ENCODE measurements at regions not wholly inside any gene's neighbourhood (a gene's known extent, or its start where the extent isn't known, plus 50 kb on each side); places are given as distances from the start of the nearest gene placed in this dataset.

GRCh38 chr1:87437663-87438295 lies 109.1 kb downstream of the LMO4 start:
- no peaks in the 10 kb centered on the region for H3K36me3 ChIP-seq (ENCODE audit: control insufficient read depth, insufficient read depth, low read length)
- H3K4me1 ChIP-seq (ENCODE audit: control insufficient read depth, insufficient read depth, low read length, poor library complexity, severe bottlenecking): peaks cover 11% of the 10 kb centered on the region
- no peaks in the 10 kb centered on the region for H3K9me3 ChIP-seq (ENCODE audit: control insufficient read depth, low read length)
- WGBS, 2 experiments (ENCODE audit: insufficient coverage in 2 of 2): 83 to 100% methylated on average over 1 of the region's 3 CpGs
- no peak overlapping the region for H3K27ac ChIP-seq (ENCODE audit: low read depth, low read length, severe bottlenecking)
- H3K4me3 ChIP-seq (ENCODE audit: extremely low read depth, insufficient read depth, low read length, poor library complexity, severe bottlenecking): no peak overlapping the region

DNA sequence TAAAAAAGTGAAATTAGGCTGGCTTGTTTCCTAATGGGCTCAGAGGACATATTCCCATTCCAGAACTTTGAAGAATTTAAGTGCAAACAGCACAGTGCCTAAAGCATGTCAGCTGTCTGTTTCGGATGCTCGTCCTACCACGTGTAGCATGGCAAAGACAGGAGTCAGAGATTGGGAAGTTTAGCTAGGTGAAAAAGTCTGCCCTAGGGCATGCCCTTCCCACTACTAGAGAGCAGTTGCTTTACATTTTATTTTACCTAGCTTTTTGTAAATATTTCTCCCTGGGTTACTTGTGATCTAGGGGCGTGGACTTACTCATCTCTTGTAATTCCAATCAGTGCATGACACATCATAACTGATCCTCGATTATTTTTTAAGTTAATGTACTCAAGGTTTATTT lies 111.1 kb downstream of the LMO4 start:
- Histone ChIP-seq H3K27ac (ENCODE audit: low read depth, low read length, severe bottlenecking) (no peak overlapping the region), H3K36me3 (ENCODE audit: control insufficient read depth, insufficient read depth, low read length) (no peaks in the 10 kb centered on the region), H3K9me3 (ENCODE audit: control insufficient read depth, low read length) (peaks cover 7% of the 10 kb centered on the region), H3K4me3 (ENCODE audit: extremely low read depth, insufficient read depth, low read length, poor library complexity, severe bottlenecking) (no peak overlapping the region), H3K4me1 (ENCODE audit: control insufficient read depth, insufficient read depth, low read length, poor library complexity, severe bottlenecking) (peaks cover 11% of the 10 kb centered on the region)
- no CpG with 5 or more reads among the region's 5 CpGs for WGBS, 2 experiments (ENCODE audit: insufficient coverage in 2 of 2)

GRCh38 chr1:87449348-87449963 lies 120.8 kb downstream of the LMO4 start:
- no peaks in the 10 kb centered on the region for H3K36me3 ChIP-seq (ENCODE audit: control insufficient read depth, insufficient read depth, low read length)
- no peak overlapping the region for H3K27ac ChIP-seq (ENCODE audit: low read depth, low read length, severe bottlenecking)
- no peaks in the 10 kb centered on the region for H3K4me1 ChIP-seq (ENCODE audit: control insufficient read depth, insufficient read depth, low read length, poor library complexity, severe bottlenecking)
- WGBS, 2 experiments (ENCODE audit: insufficient coverage in 2 of 2): 92% methylated on average over 4 to 6 of the region's 7 CpGs
- H3K4me3 ChIP-seq (ENCODE audit: extremely low read depth, insufficient read depth, low read length, poor library complexity, severe bottlenecking): no peak overlapping the region
- H3K9me3 ChIP-seq (ENCODE audit: control insufficient read depth, low read length): no peaks in the 10 kb centered on the region

GRCh38 chr1:87450136-87450535 lies 121.5 kb downstream of the LMO4 start:
- Histone ChIP-seq H3K36me3 (ENCODE audit: control insufficient read depth, insufficient read depth, low read length) (no peaks in the 10 kb centered on the region), H3K4me3 (ENCODE audit: extremely low read depth, insufficient read depth, low read length, poor library complexity, severe bottlenecking) (no peak overlapping the region), H3K4me1 (ENCODE audit: control insufficient read depth, insufficient read depth, low read length, poor library complexity, severe bottlenecking) (no peaks in the 10 kb centered on the region), H3K9me3 (ENCODE audit: control insufficient read depth, low read length) (no peaks in the 10 kb centered on the region), H3K27ac (ENCODE audit: low read depth, low read length, severe bottlenecking) (no peak overlapping the region)
- WGBS, 2 experiments (ENCODE audit: insufficient coverage in 2 of 2): 94 to 100% methylated on average over 1 to 3 of the region's 5 CpGs

DNA sequence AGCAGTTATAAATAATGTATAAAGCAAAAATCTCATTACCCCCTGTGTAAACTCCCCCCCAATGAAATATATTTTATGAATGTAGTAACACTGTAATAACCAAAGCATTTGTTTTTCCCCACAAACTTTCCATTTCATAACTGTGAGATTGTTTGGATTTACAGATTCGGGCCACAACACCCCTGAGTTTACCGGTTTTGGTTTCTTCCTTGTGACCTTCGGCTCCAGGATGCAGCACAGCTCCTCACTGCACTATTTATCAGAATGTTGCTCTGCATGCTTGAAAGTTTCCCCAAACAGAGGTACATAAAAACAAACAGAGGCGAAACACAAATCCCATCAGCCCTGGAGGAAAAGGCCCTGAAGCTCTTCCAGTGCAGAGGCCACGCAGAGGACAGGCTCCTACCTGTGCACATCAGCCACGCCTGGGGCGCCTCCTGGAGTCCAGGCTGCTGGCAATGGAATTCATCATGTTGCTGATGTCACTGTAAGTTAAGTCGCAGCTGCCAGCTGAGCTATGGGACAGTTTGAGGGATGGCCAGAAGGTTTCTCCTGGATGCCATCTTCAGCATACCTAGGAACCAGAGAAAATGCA lies 122.0 kb downstream of the LMO4 start:
- Histone ChIP-seq H3K4me3 (ENCODE audit: extremely low read depth, insufficient read depth, low read length, poor library complexity, severe bottlenecking) (no peak overlapping the region), H3K36me3 (ENCODE audit: control insufficient read depth, insufficient read depth, low read length) (no peaks in the 10 kb centered on the region)
- WGBS, 2 experiments (ENCODE audit: insufficient coverage in 2 of 2): 89 to 93% methylated on average over 5 to 6 of the region's 8 CpGs

DNA sequence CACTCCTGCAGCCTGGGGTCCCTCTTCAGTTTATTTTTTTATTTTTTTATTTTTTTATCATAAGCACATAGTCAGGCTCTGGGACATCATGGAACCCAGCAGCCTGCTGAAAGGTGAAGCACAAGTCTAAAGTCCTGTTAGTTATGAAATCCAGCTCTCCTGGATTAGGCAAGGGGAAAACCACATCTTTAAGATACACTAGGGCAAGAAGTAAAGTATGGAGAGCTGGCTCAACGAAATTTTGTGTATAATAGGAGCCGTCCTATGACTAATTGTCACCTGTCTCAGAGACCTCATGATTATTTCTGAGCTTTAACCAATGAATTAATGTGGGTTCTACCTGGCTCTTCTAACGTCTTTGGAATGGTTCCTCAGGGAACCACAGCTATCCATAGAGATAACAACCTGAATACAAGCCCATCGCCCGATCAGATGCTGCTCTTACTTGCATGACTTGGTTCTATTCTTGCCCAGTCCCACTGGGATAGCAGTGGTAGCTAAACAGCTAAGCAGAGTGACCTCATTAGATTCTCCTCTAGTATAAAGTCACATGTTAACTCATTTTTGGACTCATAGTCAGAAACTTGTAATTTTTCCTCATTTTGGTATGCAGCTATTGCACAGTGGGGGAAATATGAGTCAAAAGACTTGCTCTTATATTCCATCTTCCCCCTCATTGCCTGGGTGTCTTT lies 122.7 kb downstream of the LMO4 start:
- no peaks in the 10 kb centered on the region for H3K36me3 ChIP-seq (ENCODE audit: control insufficient read depth, insufficient read depth, low read length)
- 91 to 100% methylated on average over 3 to 4 of the region's 5 CpGs for WGBS, 2 experiments (ENCODE audit: insufficient coverage in 2 of 2)

More for the DNA sequence above, 122.0 kb downstream of the LMO4 start:
- no peaks in the 10 kb centered on the region for H3K9me3 ChIP-seq (ENCODE audit: control insufficient read depth, low read length)
- H3K27ac ChIP-seq (ENCODE audit: low read depth, low read length, severe bottlenecking): no peak overlapping the region
- no peaks in the 10 kb centered on the region for H3K4me1 ChIP-seq (ENCODE audit: control insufficient read depth, insufficient read depth, low read length, poor library complexity, severe bottlenecking)

DNA sequence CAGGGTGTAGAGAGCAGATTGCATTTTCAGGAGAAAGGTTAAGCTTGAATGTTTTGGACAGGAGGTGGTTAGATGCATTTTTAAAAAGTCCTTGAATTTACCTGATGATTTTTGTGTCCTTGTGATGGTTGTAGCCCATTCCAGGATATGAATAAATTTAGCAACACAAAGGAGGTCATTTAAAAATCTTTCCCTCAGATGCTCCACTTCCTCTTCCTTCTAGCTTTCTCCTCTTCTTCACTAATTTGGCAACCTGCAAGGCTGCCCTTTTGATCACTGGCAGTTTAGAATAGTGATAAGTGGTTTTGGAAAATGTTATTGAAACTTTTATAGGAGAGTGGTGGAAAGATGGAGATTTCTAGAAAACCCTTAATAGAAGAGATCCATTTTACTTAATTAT lies 124.0 kb downstream of the LMO4 start:
- Histone ChIP-seq H3K4me1 (ENCODE audit: control insufficient read depth, insufficient read depth, low read length, poor library complexity, severe bottlenecking) (no peaks in the 10 kb centered on the region), H3K36me3 (ENCODE audit: control insufficient read depth, insufficient read depth, low read length) (no peaks in the 10 kb centered on the region), H3K9me3 (ENCODE audit: control insufficient read depth, low read length) (no peaks in the 10 kb centered on the region), H3K4me3 (ENCODE audit: extremely low read depth, insufficient read depth, low read length, poor library complexity, severe bottlenecking) (no peak overlapping the region), H3K27ac (ENCODE audit: low read depth, low read length, severe bottlenecking) (no peak overlapping the region)

More for the DNA sequence above, 122.7 kb downstream of the LMO4 start:
- Histone ChIP-seq H3K4me3 (ENCODE audit: extremely low read depth, insufficient read depth, low read length, poor library complexity, severe bottlenecking) (no peak overlapping the region), H3K9me3 (ENCODE audit: control insufficient read depth, low read length) (no peaks in the 10 kb centered on the region), H3K4me1 (ENCODE audit: control insufficient read depth, insufficient read depth, low read length, poor library complexity, severe bottlenecking) (no peaks in the 10 kb centered on the region), H3K27ac (ENCODE audit: low read depth, low read length, severe bottlenecking) (no peak overlapping the region)

DNA sequence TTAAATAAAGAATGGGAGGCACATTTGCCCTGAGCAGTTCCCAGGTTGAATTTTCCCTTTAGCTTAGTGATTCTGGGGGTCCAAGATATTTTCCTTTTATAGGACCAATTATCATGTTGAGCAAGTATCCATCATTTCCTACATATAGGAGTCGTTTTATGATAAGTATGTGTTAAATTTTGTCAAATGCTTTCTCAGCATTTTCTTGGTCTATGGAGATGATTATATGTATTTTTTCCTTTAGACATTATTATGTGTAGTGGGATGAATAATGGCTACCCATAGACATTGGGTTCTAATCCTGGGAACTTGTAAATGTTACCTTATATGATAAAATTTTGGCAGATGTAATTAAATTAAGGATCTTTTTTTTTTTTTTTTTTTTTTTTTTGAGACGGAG lies 128.7 kb downstream of the LMO4 start:
- Histone ChIP-seq H3K9me3 (ENCODE audit: control insufficient read depth, low read length) (no peaks in the 10 kb centered on the region), H3K4me3 (ENCODE audit: extremely low read depth, insufficient read depth, low read length, poor library complexity, severe bottlenecking) (no peak overlapping the region), H3K27ac (ENCODE audit: low read depth, low read length, severe bottlenecking) (no peak overlapping the region), H3K36me3 (ENCODE audit: control insufficient read depth, insufficient read depth, low read length) (no peaks in the 10 kb centered on the region), H3K4me1 (ENCODE audit: control insufficient read depth, insufficient read depth, low read length, poor library complexity, severe bottlenecking) (no peaks in the 10 kb centered on the region)
- no CpG with 5 or more reads among the region's 2 CpGs for WGBS, 2 experiments (ENCODE audit: insufficient coverage in 2 of 2)

- WGBS, 2 experiments (ENCODE audit: insufficient coverage in 2 of 2): no CpG with 5 or more reads among the region's 1 CpG
- no peaks in the 10 kb centered on the region for H3K36me3 ChIP-seq (ENCODE audit: control insufficient read depth, insufficient read depth, low read length)
- H3K9me3 ChIP-seq (ENCODE audit: control insufficient read depth, low read length): no peaks in the 10 kb centered on the region
- H3K4me1 ChIP-seq (ENCODE audit: control insufficient read depth, insufficient read depth, low read length, poor library complexity, severe bottlenecking): no peaks in the 10 kb centered on the region
- H3K27ac ChIP-seq (ENCODE audit: low read depth, low read length, severe bottlenecking): no peak overlapping the region
- H3K4me3 ChIP-seq (ENCODE audit: extremely low read depth, insufficient read depth, low read length, poor library complexity, severe bottlenecking): no peak overlapping the region
Measured at GRCh38 chr1:87462894-87463293, 134.2 kb downstream of the LMO4 start.

GRCh38 chr1:87464022-87464490 lies 135.4 kb downstream of the LMO4 start:
- Histone ChIP-seq H3K9me3 (ENCODE audit: control insufficient read depth, low read length) (no peaks in the 10 kb centered on the region), H3K4me1 (ENCODE audit: control insufficient read depth, insufficient read depth, low read length, poor library complexity, severe bottlenecking) (no peaks in the 10 kb centered on the region), H3K27ac (ENCODE audit: low read depth, low read length, severe bottlenecking) (no peak overlapping the region), H3K4me3 (ENCODE audit: extremely low read depth, insufficient read depth, low read length, poor library complexity, severe bottlenecking) (no peak overlapping the region), H3K36me3 (ENCODE audit: control insufficient read depth, insufficient read depth, low read length) (no peaks in the 10 kb centered on the region)
- 80% methylated on average over 1 of the region's 3 CpGs; no CpG with 5 or more reads in 1 of the 2 experiments for WGBS, 2 experiments (ENCODE audit: insufficient coverage in 2 of 2)

Data from mesodermal cell (in vitro differentiated cells).